ENCODE measurements at regions not wholly inside any gene's neighbourhood (a gene's known extent, or its start where the extent isn't known, plus 50 kb on each side); places are given as distances from the start of the nearest gene placed in this dataset.

GRCh38 chr14:42673963-42674362, 1067.3 kb downstream of the LRFN5 start:
- ATAC-seq (no peak), DNase-seq (ENCODE audit: low read depth in 1 of 2, low spot score in 1 of 2) (no peak), FAIRE-seq (no peak)
- H3K4me3 ChIP-seq, result no peak overlapping the region
- ChIA-PET POLR2A (no interaction called here), CTCF (no interaction called here)
- H3K4me2 ChIP-seq, result no peak overlapping the region
- no peaks in the 10 kb centered on the region for H3K4me1 ChIP-seq
- TF ChIP-seq EHF (CRISPR knock-in tag; IDR thresholded peaks at IDR 0.05) (no peak), HDAC2 (IDR thresholded peaks at IDR 0.05) (no peak), PBX3 (IDR thresholded peaks at IDR 0.05) (no peak), CTCF (IDR thresholded peaks at IDR 0.05) (no peak), RCOR1 (IDR thresholded peaks at IDR 0.05; ENCODE audit: low read depth, low read length) (no peak), ZNF302 (CRISPR knock-in tag; IDR thresholded peaks at IDR 0.05) (no peak), POLR2A (IDR thresholded peaks at IDR 0.05; ENCODE audit: low read length) (no peak), SREBF2 (IDR thresholded peaks at IDR 0.05) (no peak), MYC (IDR thresholded peaks at IDR 0.05; ENCODE audit: borderline replicate concordance, low read length) (no peak), RFX5 (IDR thresholded peaks at IDR 0.05) (no peak), HOXB13 (CRISPR knock-in tag; IDR thresholded peaks at IDR 0.05; ENCODE audit: low read depth) (no peak), BHLHE40 (IDR thresholded peaks at IDR 0.05; ENCODE audit: low read depth, low read length) (no peak), HOXB5 (CRISPR knock-in tag; IDR thresholded peaks at IDR 0.05) (no peak), GATA3 (IDR thresholded peaks at IDR 0.05; ENCODE audit: borderline replicate concordance) (no peak)
- H3K27ac ChIP-seq, result no peak overlapping the region
- H3K9me3 ChIP-seq, result no peaks in the 10 kb centered on the region

- no peak for DNase-seq (ENCODE audit: low read depth in 1 of 2, low spot score in 1 of 2)
- no peak for ATAC-seq
- Histone ChIP-seq H3K4me1 (no peaks in the 10 kb centered on the region), H3K9me3 (no peaks in the 10 kb centered on the region), H3K4me2 (no peak overlapping the region), H3K27ac (no peak overlapping the region), H3K4me3 (no peak overlapping the region)
- FAIRE-seq, result no peak
- POLR2A ChIA-PET, result no interaction called here
- TF ChIP-seq RFX5 (IDR thresholded peaks at IDR 0.05) (no peak), ELK1 (IDR thresholded peaks at IDR 0.05; ENCODE audit: low read depth, low read length) (no peak), POLR2AphosphoS2 (conservative IDR thresholded peaks at IDR 0.05; ENCODE audit: low read length) (no peak), TP53 (CRISPR knock-in tag; IDR thresholded peaks at IDR 0.05) (no peak), MYC (IDR thresholded peaks at IDR 0.05; ENCODE audit: borderline replicate concordance, low read length) (no peak)
- CTCF ChIA-PET, result no interaction called here
These were observed 1065.0 kb downstream of the LRFN5 start for GRCh38 chr14:42671636-42672035.

- DNase-seq (ENCODE audit: low read depth in 1 of 2, low spot score in 1 of 2) (no peak), FAIRE-seq (no peak), ATAC-seq (no peak)
- Histone ChIP-seq H3K9me3 (no peaks in the 10 kb centered on the region), H3K4me2 (no peak overlapping the region), H3K4me1 (no peaks in the 10 kb centered on the region), H3K4me3 (no peak overlapping the region), H3K27ac (no peak overlapping the region)
- ChIA-PET CTCF (no interaction called here), POLR2A (no interaction called here)
- TF ChIP-seq NR3C1 (IDR thresholded peaks at IDR 0.05), result no peak
These were observed 1058.4 kb downstream of the LRFN5 start for GRCh38 chr14:42665083-42665482.

- CTCF ChIA-PET, result no interaction called here
- DNase-seq (ENCODE audit: low read depth in 1 of 2, low spot score in 1 of 2) (no peak), FAIRE-seq (no peak), ATAC-seq (no peak)
- WGBS (ENCODE audit: missing lambda C conversion rate), result 3% methylated on average over 1 of the region's 1 CpG
- Histone ChIP-seq H3K4me2 (no peak overlapping the region), H3K27ac (no peak overlapping the region), H3K4me1 (no peaks in the 10 kb centered on the region), H3K9me3 (no peaks in the 10 kb centered on the region), H3K4me3 (no peak overlapping the region)
- POLR2A ChIA-PET, result no interaction called here
- TF ChIP-seq CBX2 (IDR thresholded peaks at IDR 0.05; ENCODE audit: borderline replicate concordance, low read depth) (no peak), EHMT2 (IDR thresholded peaks at IDR 0.05; ENCODE audit: low read depth) (no peak), FOXS1 (CRISPR knock-in tag; IDR thresholded peaks at IDR 0.05) (no peak), SREBF2 (IDR thresholded peaks at IDR 0.05) (no peak), CBX8 (IDR thresholded peaks at IDR 0.05) (no peak), HOXB13 (CRISPR knock-in tag; IDR thresholded peaks at IDR 0.05; ENCODE audit: low read depth) (no peak), FOSL2 (IDR thresholded peaks at IDR 0.05) (no peak), FOSL2 (CRISPR knock-in tag; IDR thresholded peaks at IDR 0.05) (no peak), USF2 (IDR thresholded peaks at IDR 0.05) (no peak), CEBPB (IDR thresholded peaks at IDR 0.05) (no peak), RCOR1 (IDR thresholded peaks at IDR 0.05; ENCODE audit: low read depth, low read length) (no peak), RNF2 (IDR thresholded peaks at IDR 0.05; ENCODE audit: borderline replicate concordance, low read depth) (no peak), TP53 (CRISPR knock-in tag; IDR thresholded peaks at IDR 0.05) (no peak), PBX3 (IDR thresholded peaks at IDR 0.05) (no peak), E2F6 (IDR thresholded peaks at IDR 0.05; ENCODE audit: borderline replicate concordance, low read depth) (no peak)
These were observed 1057.5 kb downstream of the LRFN5 start for GRCh38 chr14:42664190-42664589.
